PFSK-1 (cell line): ENCODE measurements at regions not wholly inside any gene's neighbourhood (a gene's known extent, or its start where the extent isn't known, plus 50 kb on each side); places are given as distances from the start of the nearest gene placed in this dataset.

Experiments
- REST ChIP-seq, 2 experiments: IDR thresholded peaks; 2 replicates each; pipeline versions ENCODE4 v1.6.1 to v1.8.0; 2011 to 2012; ENCODE audit warnings: low read depth in 2 of 2, low read length in 2 of 2, control low read depth in 1 of 2, inconsistent platforms in 1 of 2, mild to moderate bottlenecking in 1 of 2, moderate library complexity in 1 of 2; ENCODE audit not compliant: insufficient read depth in 1 of 2
- SIN3A ChIP-seq: IDR thresholded peaks from 2 replicates; pipeline ENCODE4 v1.6.1; 2012; ENCODE audit warnings: mild to moderate bottlenecking, low read length, moderate library complexity, borderline replicate concordance; ENCODE audit not compliant: insufficient read depth
- TAF1 ChIP-seq: IDR thresholded peaks from 2 replicates; pipeline ENCODE4 v1.6.1; 2012; ENCODE audit warnings: low read length, control low read depth, borderline replicate concordance; ENCODE audit not compliant: insufficient read depth

- TF ChIP-seq REST (IDR thresholded peaks at IDR 0.05; ENCODE audit: insufficient read depth in 1 of 2, low read depth in 2 of 2, low read length in 2 of 2), result no peak
- TF ChIP-seq SIN3A, result no peak
- no peak for TF ChIP-seq TAF1
Measured at GRCh38 chr2:234708091-234708683, 211.3 kb upstream of the ARL4C start.
